Activated CD8-positive, alpha-beta T cell treated with anti-CD3 and anti-CD28 coated beads for 36 hours (primary cell): ENCODE measurements at regions not wholly inside any gene's neighbourhood (a gene's known extent, or its start where the extent isn't known, plus 50 kb on each side); places are given as distances from the start of the nearest gene placed in this dataset.

Source experiments
- ATAC-seq: fragments of 200-7000 bp; cut with Tn5 transposase; one replicate; pipeline ENCODE4 v1.10.0; 2021; ENCODE audit warnings: mild to moderate bottlenecking, moderate library complexity
- CTCF ChIA-PET: fragments of 350-600 bp; sonication (Branson Sonifier 250); formaldehyde crosslinking; loops from one replicate; lab custom pipeline; 2021; ENCODE audit warnings: antibody characterized with exemption; lab: Charles Lee
- POLR2A ChIA-PET: fragments of 350-600 bp; sonication (Branson Sonifier 250); formaldehyde crosslinking; loops from one replicate; lab custom pipeline; 2021; ENCODE audit warnings: antibody characterized with exemption; lab: Charles Lee
- DNase-seq: peaks from one replicate; pipeline ENCODE4 v3.0.0-alpha.2; 2020
- H3K27ac Mint-ChIP-seq: one replicate; pipeline ENCODE4 v1.8.0; 2021; ENCODE audit warnings: mild to moderate bottlenecking, mixed read lengths
- H3K27me3 Mint-ChIP-seq: one replicate; pipeline ENCODE4 v1.8.0; 2021; ENCODE audit warnings: mixed read lengths
- H3K36me3 Mint-ChIP-seq: one replicate; pipeline ENCODE4 v1.8.0; 2021; ENCODE audit warnings: low read depth, mixed read lengths
- H3K4me1 Mint-ChIP-seq: one replicate; pipeline ENCODE4 v1.8.0; 2021; ENCODE audit warnings: low read depth, mixed read lengths
- H3K4me3 Mint-ChIP-seq: one replicate; pipeline ENCODE4 v1.8.0; 2021; ENCODE audit warnings: mild to moderate bottlenecking, moderate library complexity, mixed read lengths
- H3K9me3 Mint-ChIP-seq: one replicate; pipeline ENCODE4 v1.8.0; 2021; ENCODE audit warnings: mixed read lengths
- CTCF ChIP-seq: fragments of 200-600 bp; IDR thresholded peaks from one replicate; pipeline ENCODE4 v1.8.0; 2022; ENCODE audit warnings: antibody characterized with exemption, mild to moderate bottlenecking
- intact Hi-C: fragments of 100-400 bp; cut with micrococcal nuclease; formaldehyde crosslinking; loops from one replicate; pipeline ENCODE4 v1.10.0; 2022

GRCh38 chr16:72549878-72550277, 377.9 kb upstream of the PMFBP1 start:
- no peaks in the 10 kb centered on the region for H3K27me3 Mint-ChIP-seq
- no peak for TF ChIP-seq CTCF
- no peak overlapping the region for H3K27ac Mint-ChIP-seq
- CTCF ChIA-PET: no interaction called here
- no peaks in the 10 kb centered on the region for H3K4me1 Mint-ChIP-seq
- ATAC-seq: no peak
- no peak for DNase-seq
- POLR2A ChIA-PET: no interaction called here
- no peak overlapping the region for H3K4me3 Mint-ChIP-seq
- H3K9me3 Mint-ChIP-seq: peaks cover 5% of the 10 kb centered on the region
- peaks cover 6% of the 10 kb centered on the region for H3K36me3 Mint-ChIP-seq
- intact Hi-C loops: no loop called here

GRCh38 chr16:72542102-72542501, 370.1 kb upstream of the PMFBP1 start:
- ChIA-PET POLR2A (no interaction called here), CTCF (no interaction called here)
- no peak overlapping the region for H3K27ac Mint-ChIP-seq
- intact Hi-C loops: no loop called here
- H3K27me3 Mint-ChIP-seq: no peaks in the 10 kb centered on the region
- TF ChIP-seq CTCF: no peak
- no peak overlapping the region for H3K4me3 Mint-ChIP-seq
- DNase-seq (no peak), ATAC-seq (no peak)
- peaks cover 1% of the 10 kb centered on the region for H3K36me3 Mint-ChIP-seq
- H3K4me1 Mint-ChIP-seq: peaks cover 2% of the 10 kb centered on the region
- H3K9me3 Mint-ChIP-seq: no peaks in the 10 kb centered on the region

GRCh38 chr16:72537664-72538063, 365.7 kb upstream of the PMFBP1 start:
- ATAC-seq (no peak), DNase-seq (no peak)
- no peaks in the 10 kb centered on the region for H3K36me3 Mint-ChIP-seq
- no peaks in the 10 kb centered on the region for H3K9me3 Mint-ChIP-seq
- no peak for TF ChIP-seq CTCF
- intact Hi-C loops: no loop called here
- peaks cover 2% of the 10 kb centered on the region for H3K4me1 Mint-ChIP-seq
- POLR2A ChIA-PET: no interaction called here
- CTCF ChIA-PET: no interaction called here
- no peak overlapping the region for H3K4me3 Mint-ChIP-seq
- no peaks in the 10 kb centered on the region for H3K27me3 Mint-ChIP-seq
- H3K27ac Mint-ChIP-seq: no peak overlapping the region

GRCh38 chr16:72536723-72537435, 364.9 kb upstream of the PMFBP1 start:
- Mint-ChIP-seq H3K9me3 (no peaks in the 10 kb centered on the region), H3K27ac (no peak overlapping the region), H3K36me3 (no peaks in the 10 kb centered on the region), H3K4me3 (no peak overlapping the region), H3K27me3 (no peaks in the 10 kb centered on the region), H3K4me1 (peaks cover 2% of the 10 kb centered on the region)
- no peak for TF ChIP-seq CTCF
- ATAC-seq (no peak), DNase-seq (no peak)
- CTCF ChIA-PET: no interaction called here
- POLR2A ChIA-PET: no interaction called here
- intact Hi-C loops: no loop called here

- ChIA-PET POLR2A (no interaction called here), CTCF (no interaction called here)
- Mint-ChIP-seq H3K36me3 (peaks cover 4% of the 10 kb centered on the region), H3K27ac (no peak overlapping the region), H3K4me3 (no peak overlapping the region), H3K27me3 (no peaks in the 10 kb centered on the region), H3K4me1 (peaks cover 2% of the 10 kb centered on the region), H3K9me3 (peaks cover 10% of the 10 kb centered on the region)
- intact Hi-C loops: no loop called here
- ATAC-seq (no peak), DNase-seq (no peak)
- TF ChIP-seq CTCF: no peak
Measured at GRCh38 chr16:72532906-72533410, 361.0 kb upstream of the PMFBP1 start.
